ENCODE measurements at regions not wholly inside any gene's neighbourhood (a gene's known extent, or its start where the extent isn't known, plus 50 kb on each side); places are given as distances from the start of the nearest gene placed in this dataset.

DNA sequence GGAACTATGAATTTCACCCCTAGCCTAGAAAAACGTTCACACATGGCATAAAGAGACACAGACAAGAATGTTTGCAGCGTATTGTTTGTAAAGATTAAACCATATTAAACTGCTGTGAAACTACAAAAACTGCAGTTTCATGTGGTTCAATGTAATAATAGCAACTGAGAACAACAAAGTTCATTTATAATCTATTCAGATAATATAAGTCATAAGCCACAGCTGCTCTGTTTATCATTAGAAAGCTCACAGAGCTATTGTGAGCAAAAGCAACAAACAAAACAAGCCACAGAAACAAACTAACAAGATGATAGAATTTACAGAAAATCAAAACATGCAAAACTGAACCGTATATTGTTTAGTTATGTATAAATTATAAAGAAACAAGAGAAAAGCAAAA, 113.5 kb downstream of the AHR start:
- TF ChIP-seq POLR2A (IDR thresholded peaks at IDR 0.05; ENCODE audit: extremely low read depth, insufficient read length) = no peak
- TF ChIP-seq CTCF (IDR thresholded peaks at IDR 0.05; ENCODE audit: low read depth, low read length) = no peak
- no peak for TF ChIP-seq MYC (IDR thresholded peaks at IDR 0.05; ENCODE audit: low read depth, low read length)
- TF ChIP-seq, protein P1, sequence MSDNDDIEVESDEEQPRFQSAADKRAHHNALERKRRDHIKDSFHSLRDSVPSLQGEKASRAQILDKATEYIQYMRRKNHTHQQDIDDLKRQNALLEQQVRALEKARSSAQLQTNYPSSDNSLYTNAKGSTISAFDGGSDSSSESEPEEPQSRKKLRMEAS (IDR thresholded peaks at IDR 0.05; ENCODE audit: low read depth, low read length) = no peak

All from NB4 (cell line).